Stimulated activated CD8-positive, alpha-beta memory T cell treated with anti-CD3 and anti-CD28 coated beads, Interleukin-12 subunit alpha, Interleukin-12 subunit beta, amount 100 ng/mL, for 1 hour (primary cell): ENCODE measurements at regions not wholly inside any gene's neighbourhood (a gene's known extent, or its start where the extent isn't known, plus 50 kb on each side); places are given as distances from the start of the nearest gene placed in this dataset.

Experiments used
- DNase-seq: peaks from one replicate; pipeline ENCODE4 v3.0.0-alpha.2; 2020; ENCODE audit warnings: low read depth

DNA sequence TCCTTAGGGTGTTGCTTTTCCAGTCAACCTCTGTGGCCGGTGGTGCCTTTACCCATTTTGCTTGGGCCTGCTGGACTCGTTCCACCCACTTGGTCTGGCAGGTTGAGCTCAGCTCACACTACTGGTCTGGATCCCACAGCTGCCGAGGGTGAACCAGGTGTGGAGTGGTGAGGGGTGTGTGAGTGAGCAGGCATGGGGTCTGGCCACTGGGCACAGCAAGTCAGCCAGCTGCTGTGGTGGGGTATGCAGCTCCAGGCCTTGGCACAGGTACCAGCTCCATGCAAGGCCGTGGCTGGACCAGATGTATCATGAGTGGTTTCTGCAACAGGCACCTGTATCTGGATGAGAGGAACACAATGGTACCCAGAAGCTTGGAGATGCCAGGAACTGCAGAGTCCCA is 277.6 kb upstream of the KLHL1 start:
- DNase-seq, result no peak

- no peak for DNase-seq
Observed at GRCh38 chr13:70384156-70384555, 275.9 kb upstream of the KLHL1 start.

GRCh38 chr13:70380809-70381208 is 272.6 kb upstream of the KLHL1 start:
- DNase-seq, result no peak

DNA sequence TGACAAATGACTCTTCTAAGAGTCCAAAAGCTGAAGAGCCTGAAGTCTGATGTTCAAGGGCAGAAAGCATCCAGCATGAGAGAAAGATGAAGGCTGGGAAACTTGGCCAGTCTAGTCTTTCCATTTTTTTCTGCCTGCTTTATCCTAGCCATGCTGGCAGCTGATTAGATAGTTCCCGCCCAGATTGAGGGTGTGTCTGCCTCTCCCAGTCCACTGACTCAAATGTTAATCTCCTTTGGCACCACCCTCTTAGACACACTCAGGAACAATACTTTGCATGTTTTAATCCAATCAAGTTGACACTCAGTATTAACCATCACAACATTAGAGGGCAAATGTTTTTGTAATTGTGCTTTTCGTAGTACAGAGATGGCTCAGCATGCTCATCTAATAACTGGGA is 267.5 kb upstream of the KLHL1 start:
- DNase-seq, result no peak

- no peak for DNase-seq
Observed at GRCh38 chr13:70370924-70371323, 262.7 kb upstream of the KLHL1 start.

DNA sequence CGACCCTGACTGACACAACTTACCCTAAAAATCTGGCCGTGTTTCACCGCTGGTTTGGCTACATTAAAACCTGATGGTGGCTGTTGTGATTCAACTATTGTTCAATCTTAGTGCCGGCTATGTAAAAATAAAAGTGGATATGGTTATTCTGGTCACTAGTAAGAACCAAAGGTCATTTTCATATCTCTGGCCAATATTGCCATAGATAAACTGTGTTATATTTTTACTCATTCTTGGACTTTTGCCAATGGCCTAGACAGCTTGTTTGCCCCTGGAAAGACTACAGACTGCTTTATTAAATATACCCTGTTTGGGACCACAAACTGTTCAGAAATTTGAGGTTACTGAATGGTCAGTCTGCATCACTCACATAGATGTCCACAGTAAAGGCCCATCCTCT is 258.5 kb upstream of the KLHL1 start:
- no peak for DNase-seq

- DNase-seq, result no peak
Observed at GRCh38 chr13:70363991-70364390, 255.7 kb upstream of the KLHL1 start.

DNA sequence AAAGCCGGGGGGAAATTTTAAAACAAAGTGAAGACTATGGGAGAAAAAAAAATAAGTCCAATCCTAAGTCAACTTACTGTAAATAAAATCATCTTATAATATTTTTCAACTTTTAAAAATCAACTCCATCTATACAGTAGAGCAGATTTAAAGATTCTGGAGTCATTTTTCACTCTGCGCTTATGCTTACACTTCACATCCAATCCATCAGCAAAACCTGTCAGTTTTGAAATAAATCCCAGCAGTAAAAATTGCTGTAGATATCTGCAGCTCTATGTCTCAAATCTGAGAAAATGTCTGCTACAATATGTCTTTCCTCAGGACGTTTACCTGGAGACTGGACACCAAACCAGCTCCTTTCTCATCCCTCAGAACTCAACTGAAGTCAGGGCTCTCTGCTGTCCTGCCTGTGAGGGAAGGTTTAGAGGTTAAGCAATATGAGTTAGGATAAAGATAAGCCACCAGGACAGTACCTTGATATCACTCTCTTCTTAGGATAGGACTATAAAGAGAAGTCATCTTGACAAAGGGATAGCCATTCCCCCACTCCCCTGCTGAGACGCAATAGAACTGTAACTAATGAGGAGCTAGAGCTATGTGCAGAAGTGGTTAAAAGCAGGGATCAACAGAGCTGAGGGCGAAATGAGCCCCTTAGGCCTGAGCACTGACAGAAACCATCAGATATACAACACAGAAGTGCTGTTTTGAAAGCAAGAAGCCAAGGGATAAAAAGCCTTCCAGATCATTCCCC is 254.7 kb upstream of the KLHL1 start:
- DNase-seq, result no peak

- no peak for DNase-seq
Observed at GRCh38 chr13:70357031-70357430, 248.8 kb upstream of the KLHL1 start.

DNA sequence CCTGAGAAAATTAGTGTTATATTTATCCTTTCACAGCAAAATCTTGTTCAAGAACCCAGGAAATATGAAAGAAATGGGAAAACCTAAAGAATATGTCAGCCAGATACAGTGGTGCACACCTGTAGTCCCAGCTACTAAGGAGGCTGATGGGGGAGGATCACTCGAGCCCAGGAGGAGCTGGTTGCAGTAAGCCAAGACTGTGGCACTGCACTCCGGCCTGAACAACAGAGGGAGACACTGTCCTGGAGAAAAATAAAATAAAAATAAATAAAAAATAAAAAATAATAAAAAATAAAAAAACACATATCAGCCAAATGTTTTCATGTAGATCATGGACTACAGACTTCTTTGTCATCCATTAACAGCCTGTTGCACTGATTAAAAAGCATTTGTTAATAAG is 244.8 kb upstream of the KLHL1 start:
- DNase-seq, result no peak

DNA sequence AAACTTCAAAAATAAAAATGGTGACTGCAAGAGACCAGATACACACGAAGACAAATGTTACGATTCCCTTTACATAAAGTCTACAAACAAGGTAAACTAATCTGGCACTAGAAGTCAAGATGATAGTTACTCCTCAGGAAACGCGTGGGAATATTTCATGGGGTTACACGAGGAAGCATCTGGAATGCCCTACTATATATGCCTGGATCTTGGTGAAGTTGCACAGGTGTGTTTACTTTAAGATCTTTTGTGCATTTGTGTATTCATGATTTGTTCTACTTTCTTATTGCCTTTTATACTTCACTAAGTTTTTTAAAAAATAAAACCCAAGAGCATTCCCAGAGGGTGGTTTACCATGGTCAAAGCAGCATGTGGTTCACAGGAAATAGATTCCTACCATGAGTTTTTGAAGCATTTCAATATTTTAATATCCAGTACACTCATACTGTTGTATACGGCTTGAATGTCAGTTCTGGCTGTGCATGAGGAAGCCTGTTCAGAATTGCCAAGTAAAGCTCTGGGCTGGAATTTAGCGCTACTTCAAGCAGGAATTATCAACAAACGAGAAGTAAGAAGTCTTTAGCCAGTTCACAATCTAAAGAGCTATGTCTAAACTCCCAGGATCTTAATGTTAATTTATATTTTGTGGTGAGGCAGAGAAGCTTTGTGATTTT is 239.8 kb upstream of the KLHL1 start:
- no peak for DNase-seq

GRCh38 chr13:70339738-70340137 is 231.5 kb upstream of the KLHL1 start:
- no peak for DNase-seq

GRCh38 chr13:70338609-70339008 is 230.4 kb upstream of the KLHL1 start:
- DNase-seq, result no peak

GRCh38 chr13:70336866-70337265 is 228.6 kb upstream of the KLHL1 start:
- DNase-seq, result no peak

DNA sequence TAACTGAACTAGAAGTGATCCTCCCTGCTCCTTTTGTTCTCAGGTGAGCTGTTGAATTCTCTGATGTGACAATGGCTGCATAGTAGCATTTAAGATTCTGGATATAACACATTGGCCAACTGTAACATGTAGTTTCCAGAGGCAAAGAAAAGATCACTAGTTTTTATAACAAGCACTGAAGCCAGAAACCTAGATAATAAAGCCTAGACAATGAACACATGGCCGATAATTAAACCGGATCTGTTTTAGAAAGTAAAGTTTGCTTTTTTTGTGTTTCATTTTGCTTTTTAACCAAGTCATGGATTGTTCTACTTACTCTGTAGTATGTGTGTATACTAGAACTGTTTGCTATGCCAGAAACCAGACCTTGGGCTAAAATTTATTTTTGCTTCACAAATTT is 225.5 kb upstream of the KLHL1 start:
- DNase-seq, result no peak

DNA sequence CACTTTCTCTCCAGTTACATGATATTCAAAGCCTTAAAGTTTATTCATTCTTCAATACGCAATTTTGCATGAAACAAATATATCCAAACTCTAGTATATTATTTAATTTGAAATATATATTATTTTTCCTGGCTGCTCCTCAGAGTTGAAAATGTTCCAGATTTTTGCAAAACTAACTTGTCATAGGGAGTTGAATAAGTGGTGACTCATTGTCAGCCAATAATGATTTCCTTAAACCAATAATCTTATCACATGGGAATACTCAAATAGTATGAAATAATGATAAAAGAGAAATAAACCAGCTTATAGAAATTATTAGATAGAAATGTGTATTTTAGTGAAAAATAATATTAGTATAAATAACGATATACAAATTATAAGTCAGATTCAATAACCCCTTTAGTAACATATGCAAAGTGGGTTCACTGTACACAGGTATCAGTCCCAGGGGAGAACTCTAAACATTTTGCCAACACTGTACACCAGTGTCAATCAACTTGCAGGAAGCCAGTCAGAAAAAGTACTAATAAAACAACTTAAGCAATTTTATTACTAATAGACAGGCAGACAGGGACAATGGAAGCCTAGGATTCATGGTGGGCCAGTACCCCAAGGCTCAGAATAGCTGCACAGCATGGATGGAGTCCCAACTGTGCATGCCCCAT is 222.6 kb upstream of the KLHL1 start:
- no peak for DNase-seq

- no peak for DNase-seq
Observed at GRCh38 chr13:70324519-70324918, 216.3 kb upstream of the KLHL1 start.

GRCh38 chr13:70311191-70311590 is 202.9 kb upstream of the KLHL1 start:
- DNase-seq, result no peak

- no peak for DNase-seq
Observed at GRCh38 chr13:70310396-70311119, 202.3 kb upstream of the KLHL1 start.

- no peak for DNase-seq
Observed at GRCh38 chr13:70297189-70297616, 189.0 kb upstream of the KLHL1 start.

DNA sequence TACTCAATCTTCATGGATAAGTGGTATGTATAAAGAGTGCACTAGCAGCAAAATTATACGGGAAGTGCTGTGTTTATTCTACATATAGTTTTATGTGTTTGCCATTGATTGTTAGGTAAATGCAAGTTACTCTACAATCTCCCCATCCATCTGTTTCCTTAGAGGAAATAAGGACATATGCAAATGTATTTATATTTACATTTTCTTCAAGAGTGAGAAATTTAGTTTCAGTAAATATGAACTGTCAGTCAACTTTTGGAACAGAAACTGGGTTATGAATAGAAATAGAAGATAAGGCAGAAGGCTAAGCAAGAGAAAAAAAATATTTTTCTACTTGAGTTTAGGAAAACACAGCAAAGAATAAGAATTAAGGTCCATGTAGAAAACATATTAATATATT is 176.1 kb upstream of the KLHL1 start:
- DNase-seq, result no peak

DNA sequence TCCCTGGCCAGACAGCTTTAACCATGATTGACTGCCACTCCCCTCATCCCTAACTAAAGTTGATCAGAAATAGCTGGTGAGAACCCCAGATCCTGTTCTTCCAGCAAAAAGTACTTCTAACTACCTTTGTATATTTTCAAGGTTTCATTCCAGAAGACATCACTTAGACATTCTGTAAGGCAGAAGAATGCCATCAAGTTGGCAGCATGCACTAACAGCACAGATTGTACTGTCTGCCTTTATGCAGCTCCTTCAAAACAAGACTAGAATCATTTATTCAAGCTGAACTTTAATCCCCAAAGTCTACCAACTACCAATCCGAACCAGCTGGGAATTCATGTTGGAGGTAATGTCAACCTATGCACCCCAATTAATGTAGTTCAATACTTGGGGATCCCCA is 167.6 kb upstream of the KLHL1 start:
- DNase-seq, result no peak
